HCT116 (cell line): ENCODE measurements at regions not wholly inside any gene's neighbourhood (a gene's known extent, or its start where the extent isn't known, plus 50 kb on each side); places are given as distances from the start of the nearest gene placed in this dataset.

ENCODE experiments used
- ATAC-seq: fragments of 200-7000 bp; cut with Tn5 transposase; 2 replicates; pipeline ENCODE4 v1.9.1; 2020; ENCODE audit warnings: mild to moderate bottlenecking, moderate library complexity
- BruUV-seq: library from RNA; stranded (reverse); fragments of 400-500 nt; replicated peaks from 2 replicates; lab custom pipeline; 2021; lab: Mats Ljungman, UMichigan
- CTCF ChIA-PET: fragments of 300-600 bp; sonication (Branson Sonifier 250); formaldehyde crosslinking; loops from one replicate; lab custom pipeline; 2021; ENCODE audit warnings: antibody characterized with exemption; lab: Charles Lee
- POLR2A ChIA-PET: fragments of 300-600, 350-600 bp; sonication (Branson Sonifier 250); formaldehyde crosslinking; loops from one replicate; lab custom pipeline; 2021; ENCODE audit warnings: antibody characterized with exemption; lab: Charles Lee
- RAD21 ChIA-PET, 2 experiments: fragments of 300-600 bp; sonication (Branson Sonifier 250); formaldehyde crosslinking; loops; one replicate each; lab custom pipeline; 2023; ENCODE audit warnings: low total read pairs in 2 of 2; ENCODE audit not compliant: uncharacterized antibody in 2 of 2, unreplicated experiment in 2 of 2, low non-redundant PET in 1 of 2; lab: Charles Lee
- DNase-seq: peaks from one replicate; pipeline ENCODE4 v3.0.0-alpha.2; 2010; ENCODE audit warnings: low read depth, low spot score
- H2AFZ ChIP-seq: fragments of 200-600 bp; shearing (Covaris generic), sonication (generic); 2 replicates; pipeline ENCODE4 v1.6.1; 2017; ENCODE audit warnings: low read depth, mixed run types, mixed read lengths, antibody characterized with exemption, low read length; ENCODE audit not compliant: poor library complexity, severe bottlenecking
- H3K27ac ChIP-seq: 2 replicates; pipeline ENCODE4 v1.5.1; 2012; ENCODE audit warnings: low read depth, low read length
- H3K27me3 ChIP-seq: fragments of 200-600 bp; sonication (generic); 2 replicates; pipeline ENCODE4 v1.6.1; 2016; ENCODE audit warnings: mixed run types, low read length, mixed read lengths; ENCODE audit not compliant: insufficient read depth
- H3K36me3 ChIP-seq, 2 experiments: fragments of 200-500 bp in 1 of 2; fragments of 200-600 bp in 1 of 2; sonication (Bioruptor generic) in 1 of 2; sonication (generic) in 1 of 2; 2 replicates each; pipeline versions ENCODE4 v1.5.1 to v1.6.1; 2014 to 2016; ENCODE audit warnings: low read length in 2 of 2, inconsistent platforms in 1 of 2, mixed read lengths in 1 of 2, mixed run types in 1 of 2; ENCODE audit not compliant: insufficient read depth in 2 of 2, control insufficient read depth in 1 of 2
- H3K4me1 ChIP-seq, 2 experiments: fragments of 200-600 bp in 1 of 2; sonication (generic) in 1 of 2; 2 replicates each; pipeline versions ENCODE4 v1.5.1 to v1.6.1; 2012 to 2017; ENCODE audit warnings: low read length in 2 of 2, inconsistent platforms in 1 of 2, mild to moderate bottlenecking in 1 of 2, mixed read lengths in 1 of 2, mixed run types in 1 of 2, moderate library complexity in 1 of 2; ENCODE audit not compliant: insufficient read depth in 2 of 2, control insufficient read depth in 1 of 2
- H3K4me2 ChIP-seq: fragments of 200-600 bp; sonication (generic); 2 replicates; pipeline ENCODE4 v1.6.1; 2017; ENCODE audit warnings: mixed run types, low read length, mixed read lengths
- H3K4me3 ChIP-seq, 2 experiments: fragments of 200-600 bp in 1 of 2; sonication (generic) in 1 of 2; replicated peaks in 1 of 2; 2 replicates each; pipeline ENCODE4 v1.5.1; 2011 to 2016; ENCODE audit warnings: low read length in 2 of 2, control low read depth in 1 of 2, low read depth in 1 of 2, mild to moderate bottlenecking in 1 of 2, mixed read lengths in 1 of 2, mixed run types in 1 of 2
- H3K79me2 ChIP-seq: fragments of 200-600 bp; sonication (generic); 2 replicates; pipeline ENCODE4 v1.6.1; 2017; ENCODE audit warnings: mild to moderate bottlenecking, mixed run types, low read length, moderate library complexity, mixed read lengths; ENCODE audit not compliant: insufficient read depth
- H3K9ac ChIP-seq: fragments of 200-600 bp; sonication (generic); 2 replicates; pipeline ENCODE4 v1.6.1; 2016; ENCODE audit warnings: low read length, mixed read lengths
- H3K9me2 ChIP-seq: fragments of 200-600 bp; sonication (generic), shearing (Covaris generic); 2 replicates; pipeline ENCODE4 v1.6.1; 2017; ENCODE audit warnings: mixed run types, mild to moderate bottlenecking, moderate library complexity; ENCODE audit not compliant: insufficient read depth
- H3K9me3 ChIP-seq, 2 experiments: fragments of 200-500 bp in 1 of 2; fragments of 200-600 bp in 1 of 2; sonication (Bioruptor generic) in 1 of 2; sonication (generic) in 1 of 2; 2 replicates each; pipeline ENCODE4 v1.6.1; 2014 to 2017; ENCODE audit warnings: low read length in 2 of 2, mixed read lengths in 2 of 2, inconsistent platforms in 1 of 2, low read depth in 1 of 2, mild to moderate bottlenecking in 1 of 2, mixed run types in 1 of 2, moderate library complexity in 1 of 2; ENCODE audit not compliant: control insufficient read depth in 1 of 2, insufficient read depth in 1 of 2
- H4K20me1 ChIP-seq: fragments of 200-600 bp; sonication (generic), shearing (Covaris generic); 2 replicates; pipeline ENCODE4 v1.6.1; 2017; ENCODE audit warnings: mixed run types, mild to moderate bottlenecking, moderate library complexity; ENCODE audit not compliant: insufficient read depth
- ATF3 ChIP-seq: IDR thresholded peaks from 2 replicates; pipeline ENCODE4 v1.6.1; 2012
- ELF1 ChIP-seq: IDR thresholded peaks from 2 replicates; pipeline ENCODE4 v1.6.1; 2012; ENCODE audit warnings: low read depth, borderline replicate concordance
- FOSL1 ChIP-seq: IDR thresholded peaks from 2 replicates; pipeline ENCODE4 v1.6.1; 2012; ENCODE audit warnings: low read depth
- MAX ChIP-seq: IDR thresholded peaks from 2 replicates; pipeline ENCODE4 v1.6.1; 2012
- REST ChIP-seq: IDR thresholded peaks from 2 replicates; pipeline ENCODE4 v1.6.1; 2012; ENCODE audit warnings: low read depth
- SP1 ChIP-seq: IDR thresholded peaks from 2 replicates; pipeline ENCODE4 v1.6.1; 2012; ENCODE audit warnings: low read depth
- TCF7L2 ChIP-seq: IDR thresholded peaks from 2 replicates; pipeline ENCODE4 v1.7.0; 2011; ENCODE audit warnings: borderline replicate concordance, inconsistent platforms; ENCODE audit not compliant: insufficient read depth, insufficient read length; ENCODE audit errors: extremely low read depth
- ZNF274 ChIP-seq: fragments of 200-500 bp; sonication (Bioruptor generic); IDR thresholded peaks from 2 replicates; pipeline ENCODE4 v1.6.1; 2014; ENCODE audit warnings: mild to moderate bottlenecking, low read depth, low read length, inconsistent platforms
- intact Hi-C: fragments of 100-400 bp; cut with micrococcal nuclease; formaldehyde crosslinking; loops from 2 replicates; pipeline ENCODE4 v1.10.0; 2022

- Histone ChIP-seq H3K79me2 (no peaks in the 10 kb centered on the region), H3K9me3 (no peaks in the 10 kb centered on the region), H3K4me2 (no peak overlapping the region)
- CTCF ChIA-PET: no interaction called here
- no peak for TF ChIP-seq MAX
- TF ChIP-seq SP1: no peak
- no peak for TF ChIP-seq TCF7L2
- TF ChIP-seq FOSL1: no peak
- no peak for TF ChIP-seq ATF3
- TF ChIP-seq ELF1: no peak
- no peak for TF ChIP-seq ZNF274
- no peak for TF ChIP-seq REST
- TF ChIP-seq, all 23 proteins: peak for 0
- no peak overlapping the region for H3K4me3 ChIP-seq
- peaks cover 0 to 8% of the 10 kb centered on the region in 2 experiments; a peak in 2 of 4 replicates for H3K4me1 ChIP-seq
- no TSS peak for BruUV-seq
- RAD21 ChIA-PET: interaction anchor here in 1 of 2 experiments (0.6 kb wide), 1 partner anchor 78 kb away, joined by 3 read pairs; no protein-coding TSS in a partner anchor
- H3K9ac ChIP-seq: no peak overlapping the region
- H3K27me3 ChIP-seq: no peaks in the 10 kb centered on the region
- ATAC-seq (no peak), DNase-seq (no peak)
- H4K20me1 ChIP-seq: no peaks in the 10 kb centered on the region
- no peak overlapping the region for H2AFZ ChIP-seq
- no peaks in the 10 kb centered on the region for H3K36me3 ChIP-seq
- no peaks in the 10 kb centered on the region for H3K9me2 ChIP-seq
- no peak overlapping the region for H3K27ac ChIP-seq
- POLR2A ChIA-PET: no interaction called here
- intact Hi-C loops: no loop called here
These were observed 76.2 kb upstream of the ARHGEF7 start for GRCh38 chr13:111038887-111039286.
